Stimulated activated CD4-positive, alpha-beta T cell treated with anti-CD3 and anti-CD28 coated beads, Interleukin-2, amount 100 ng/mL, for 48 hours (primary cell): ENCODE measurements at regions not wholly inside any gene's neighbourhood (a gene's known extent, or its start where the extent isn't known, plus 50 kb on each side); places are given as distances from the start of the nearest gene placed in this dataset.
"Not testable (repeated sequence)": the region's sequence is repeated elsewhere in the genome, so short reads cannot be mapped to it uniquely, and the experiment has no call there.

Experiments used
- DNase-seq, 2 donors: peaks; one replicate each; pipeline ENCODE4 v3.0.0-alpha.2; 2020

DNA sequence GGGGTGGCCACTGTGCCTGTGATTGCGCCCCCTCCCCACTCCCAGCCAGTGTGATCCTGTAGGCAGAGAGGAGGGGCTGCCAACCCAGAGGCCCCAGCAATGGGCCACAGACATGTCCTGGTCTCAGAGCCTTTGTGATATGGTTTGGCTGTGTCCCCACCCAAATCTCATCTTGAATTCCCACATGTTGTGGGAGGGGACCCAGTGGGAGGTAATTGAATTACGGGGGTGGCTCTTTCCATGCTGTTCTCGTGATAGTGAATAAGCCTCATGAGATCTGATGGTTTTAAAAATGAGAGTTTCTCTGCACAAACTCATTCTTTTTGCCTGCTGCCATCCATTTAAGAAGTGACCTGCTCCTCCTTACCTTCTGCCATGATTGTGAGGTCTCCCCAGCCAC is 56.8 kb upstream of the ZNF469 start:
- no peak for DNase-seq

DNA sequence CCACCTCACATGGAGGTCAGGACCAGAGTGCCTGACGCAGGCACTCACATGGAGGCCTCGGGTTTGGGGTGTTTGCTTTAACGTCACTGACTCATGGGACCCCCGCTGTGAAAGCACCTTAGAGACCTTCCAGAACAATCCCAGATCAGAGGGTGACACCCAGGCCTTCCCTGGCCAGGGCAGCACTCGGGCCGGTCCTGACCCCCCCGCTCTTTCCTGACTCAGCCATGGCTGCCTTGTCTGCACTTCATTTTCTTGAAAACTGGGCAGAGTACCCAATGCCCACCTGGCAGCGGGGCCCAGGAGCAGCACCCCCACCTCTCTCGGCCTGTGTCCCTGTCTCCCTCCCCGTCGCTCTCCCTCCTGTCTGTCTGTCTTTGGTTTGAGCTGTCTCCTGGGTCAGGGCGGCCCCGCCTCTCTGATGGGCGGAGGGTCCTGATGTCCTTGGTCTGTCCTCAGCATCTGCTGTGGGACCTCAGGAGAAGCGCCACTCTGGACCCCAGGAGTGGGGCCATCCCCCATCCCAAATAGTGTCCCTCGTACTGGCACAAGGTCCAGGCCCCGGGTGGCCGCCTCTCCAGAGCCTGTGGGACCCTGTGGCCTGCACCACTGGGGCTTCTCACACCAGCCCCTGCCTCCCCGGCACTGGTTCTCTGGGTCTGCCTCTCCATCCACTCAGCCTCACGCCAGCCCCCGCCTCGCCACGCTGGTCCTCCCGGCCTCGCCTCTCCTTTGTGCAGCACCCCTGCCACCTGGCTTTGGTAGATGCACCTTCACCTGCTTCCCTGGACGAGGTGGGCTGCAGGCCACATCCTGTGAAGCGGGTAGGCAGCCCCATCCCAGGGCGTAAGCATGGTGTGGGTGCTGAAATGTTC is 55.9 kb upstream of the ZNF469 start:
- no peak for DNase-seq

- no peak for DNase-seq
Observed at GRCh38 chr16:88327561-88328312, 55.0 kb upstream of the ZNF469 start.

GRCh38 chr16:88328313-88328980 is 54.3 kb upstream of the ZNF469 start:
- DNase-seq = no peak

- no peak for DNase-seq
Observed at GRCh38 chr16:88329726-88330700, 52.7 kb upstream of the ZNF469 start.

DNA sequence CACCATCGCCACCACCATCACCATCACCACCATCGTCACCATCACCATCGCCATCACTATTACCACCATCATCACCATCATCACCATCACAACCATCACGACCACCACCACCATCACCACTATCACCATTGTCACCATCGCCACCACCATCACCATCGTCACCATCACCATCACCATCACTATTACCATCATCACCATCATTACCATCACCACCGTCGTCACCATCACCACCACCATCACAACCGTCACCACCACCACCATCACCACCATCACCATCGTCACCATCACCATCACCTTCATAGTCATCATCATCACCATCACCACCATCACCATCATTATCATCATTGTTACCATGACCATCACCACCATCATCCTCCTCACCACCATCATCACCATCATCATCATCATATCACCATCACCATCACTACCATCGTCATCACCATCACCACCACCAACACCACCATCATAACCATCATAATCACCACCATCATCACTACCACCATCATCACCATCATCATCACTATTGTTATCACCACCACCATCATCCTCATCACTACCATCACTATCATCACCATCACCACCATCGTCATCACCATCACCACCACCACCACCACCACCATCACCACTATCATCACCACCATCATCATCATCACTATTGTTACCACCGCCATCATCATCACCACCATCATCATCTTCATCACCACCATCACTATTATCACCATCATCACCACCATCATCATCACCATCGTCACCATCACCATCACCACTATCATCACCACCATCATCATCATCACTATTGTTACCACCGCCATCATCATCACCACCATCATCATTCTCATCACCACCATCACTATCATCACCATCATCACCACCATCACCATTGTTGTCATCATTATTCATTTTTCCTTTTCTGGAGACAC is 51.5 kb upstream of the ZNF469 start:
- DNase-seq = no peak

- DNase-seq = no peak
Observed at GRCh38 chr16:88331989-88332920, 50.5 kb upstream of the ZNF469 start.

- DNase-seq = not testable (repeated sequence)
Observed at GRCh38 chr16:88332921-88333825, 49.6 kb upstream of the ZNF469 start.
